CD4-positive, CD25-positive, alpha-beta regulatory T cell (primary cell): ENCODE measurements at regions not wholly inside any gene's neighbourhood (a gene's known extent, or its start where the extent isn't known, plus 50 kb on each side); places are given as distances from the start of the nearest gene placed in this dataset.

Experiments
- ATAC-seq, 2 donors: fragments of 150-1000 bp; cut with Tn5 transposase; one replicate each; pipeline ENCODE4 v1.10.0; 2021; ENCODE audit warnings: low read depth in 2 of 2, moderate number of reproducible peaks in 2 of 2, moderate library complexity in 1 of 2
- DNase-seq, 3 donors: peaks; one replicate each; pipeline versions ENCODE4 v3.0.0 to v3.0.0-alpha.2; 2012 to 2022; ENCODE audit warnings: mixed read lengths in 1 of 3
- H3K27ac ChIP-seq: one replicate; pipeline ENCODE4 v1.7.0; 2013; ENCODE audit warnings: mild to moderate bottlenecking, low read length; ENCODE audit not compliant: insufficient read depth, poor library complexity, severe bottlenecking
- H3K27me3 ChIP-seq: one replicate; pipeline ENCODE4 v1.7.0; 2013; ENCODE audit warnings: low read length; ENCODE audit not compliant: control insufficient read depth, insufficient read depth
- H3K36me3 ChIP-seq: one replicate; pipeline ENCODE4 v1.7.0; 2013; ENCODE audit warnings: mild to moderate bottlenecking, low read length, moderate library complexity; ENCODE audit not compliant: control insufficient read depth, insufficient read depth
- H3K4me1 ChIP-seq: 2 replicates; pipeline ENCODE4 v1.7.0; 2013; ENCODE audit warnings: mild to moderate bottlenecking, low read length; ENCODE audit not compliant: insufficient read depth, control insufficient read depth, poor library complexity, severe bottlenecking
- H3K4me3 ChIP-seq: one replicate; pipeline ENCODE4 v1.7.0; 2013; ENCODE audit warnings: low read depth, mild to moderate bottlenecking, low read length, moderate library complexity
- H3K9me3 ChIP-seq, 2 experiments: 1 replicate in 1 of 2; 2 replicates in 1 of 2; pipeline ENCODE4 v1.7.0; 2013; ENCODE audit warnings: low read length in 2 of 2, mild to moderate bottlenecking in 1 of 2, moderate library complexity in 1 of 2; ENCODE audit not compliant: control insufficient read depth in 2 of 2
- H3K27ac Mint-ChIP-seq, 3 donors: one replicate each; pipeline ENCODE4 v1.8.0; 2020 to 2022; ENCODE audit warnings: mild to moderate bottlenecking in 3 of 3, mixed read lengths in 3 of 3, moderate library complexity in 2 of 3
- H3K27me3 Mint-ChIP-seq: one replicate; pipeline ENCODE4 v1.8.0; 2022; ENCODE audit warnings: mild to moderate bottlenecking, mixed read lengths
- H3K36me3 Mint-ChIP-seq: one replicate; pipeline ENCODE4 v1.8.0; 2020; ENCODE audit warnings: mixed read lengths
- H3K4me1 Mint-ChIP-seq, 4 donors: one replicate each; pipeline ENCODE4 v1.8.0; 2020 to 2022; ENCODE audit warnings: mixed read lengths in 4 of 4, mild to moderate bottlenecking in 1 of 4
- H3K4me3 Mint-ChIP-seq, 4 donors: one replicate each; pipeline ENCODE4 v1.8.0; 2020 to 2022; ENCODE audit warnings: mild to moderate bottlenecking in 4 of 4, mixed read lengths in 4 of 4, moderate library complexity in 3 of 4
- H3K9me3 Mint-ChIP-seq, 7 donors: one replicate each; pipeline ENCODE4 v1.8.0; 2020 to 2022; ENCODE audit warnings: mixed read lengths in 7 of 7, mild to moderate bottlenecking in 3 of 7, moderate library complexity in 2 of 7

GRCh38 chr9:81814401-81814793 is 113.8 kb upstream of the SPATA31D4 start:
- Mint-ChIP-seq H3K27ac (no peak overlapping the region), H3K36me3 (no peaks in the 10 kb centered on the region), H3K27me3 (peaks cover 4% of the 10 kb centered on the region), H3K9me3 (peaks cover 0 to 6% (median 2%) of the 10 kb centered on the region in 7 donors), H3K4me3 (no peak overlapping the region), H3K4me1 (peaks cover 0 to 4% (median 1%) of the 10 kb centered on the region in 4 donors)
- Histone ChIP-seq H3K27me3 (no peaks in the 10 kb centered on the region), H3K9me3 (no peaks in the 10 kb centered on the region), H3K4me1 (no peaks in the 10 kb centered on the region), H3K4me3 (no peak overlapping the region), H3K27ac (no peak overlapping the region), H3K36me3 (no peaks in the 10 kb centered on the region)
- DNase-seq = no peak
- ATAC-seq = no peak

- Histone ChIP-seq H3K36me3 (no peaks in the 10 kb centered on the region), H3K9me3 (no peaks in the 10 kb centered on the region), H3K27ac (no peak overlapping the region), H3K4me3 (no peak overlapping the region), H3K4me1 (no peaks in the 10 kb centered on the region), H3K27me3 (no peaks in the 10 kb centered on the region)
- ATAC-seq = no peak
- H3K9me3 Mint-ChIP-seq = peaks cover 0 to 6% (median 2%) of the 10 kb centered on the region in 7 donors
- H3K27me3 Mint-ChIP-seq = peaks cover 4% of the 10 kb centered on the region
- H3K4me1 Mint-ChIP-seq = peaks cover 0 to 4% (median 1%) of the 10 kb centered on the region in 4 donors
- H3K4me3 Mint-ChIP-seq = no peak overlapping the region
- H3K36me3 Mint-ChIP-seq = no peaks in the 10 kb centered on the region
- H3K27ac Mint-ChIP-seq = no peak overlapping the region
- no peak for DNase-seq
Observed at GRCh38 chr9:81814794-81815464, 113.3 kb upstream of the SPATA31D4 start.

GRCh38 chr9:81815781-81816180 is 112.4 kb upstream of the SPATA31D4 start:
- Histone ChIP-seq H3K4me1 (no peaks in the 10 kb centered on the region), H3K4me3 (no peak overlapping the region), H3K27ac (no peak overlapping the region), H3K27me3 (no peaks in the 10 kb centered on the region), H3K9me3 (no peaks in the 10 kb centered on the region), H3K36me3 (no peaks in the 10 kb centered on the region)
- Mint-ChIP-seq H3K4me1 (peaks cover 0 to 4% (median 1%) of the 10 kb centered on the region in 4 donors), H3K9me3 (peaks cover 0 to 6% (median 2%) of the 10 kb centered on the region in 7 donors), H3K36me3 (no peaks in the 10 kb centered on the region), H3K4me3 (no peak overlapping the region), H3K27me3 (peaks cover 4% of the 10 kb centered on the region), H3K27ac (no peak overlapping the region)
- DNase-seq (no peak), ATAC-seq (no peak)

- H3K27me3 ChIP-seq = no peaks in the 10 kb centered on the region
- Mint-ChIP-seq H3K4me1 (peaks cover 0 to 4% (median 1%) of the 10 kb centered on the region in 4 donors), H3K9me3 (peaks cover 0 to 3% (median 2%) of the 10 kb centered on the region in 7 donors), H3K27ac (no peak overlapping the region), H3K4me3 (no peak overlapping the region), H3K36me3 (no peaks in the 10 kb centered on the region), H3K27me3 (no peaks in the 10 kb centered on the region)
- H3K4me1 ChIP-seq = no peaks in the 10 kb centered on the region
- no peaks in the 10 kb centered on the region for H3K36me3 ChIP-seq
- no peak overlapping the region for H3K27ac ChIP-seq
- no peaks in the 10 kb centered on the region for H3K9me3 ChIP-seq
- no peak for ATAC-seq
- no peak for DNase-seq
- no peak overlapping the region for H3K4me3 ChIP-seq
Observed at GRCh38 chr9:81819155-81819554, 109.1 kb upstream of the SPATA31D4 start.

GRCh38 chr9:81819859-81820546 is 108.2 kb upstream of the SPATA31D4 start:
- H3K27ac ChIP-seq = no peak overlapping the region
- H3K27me3 Mint-ChIP-seq = no peaks in the 10 kb centered on the region
- H3K9me3 Mint-ChIP-seq = peaks cover 0 to 3% (median 2%) of the 10 kb centered on the region in 7 donors
- ATAC-seq = no peak
- H3K4me3 ChIP-seq = no peak overlapping the region
- H3K27ac Mint-ChIP-seq = no peak overlapping the region
- no peak overlapping the region for H3K4me3 Mint-ChIP-seq
- H3K4me1 ChIP-seq = no peaks in the 10 kb centered on the region
- H3K4me1 Mint-ChIP-seq = peaks cover 0 to 2% (median under 1%) of the 10 kb centered on the region in 4 donors
- H3K27me3 ChIP-seq = no peaks in the 10 kb centered on the region
- H3K36me3 ChIP-seq = no peaks in the 10 kb centered on the region
- H3K36me3 Mint-ChIP-seq = no peaks in the 10 kb centered on the region
- no peaks in the 10 kb centered on the region for H3K9me3 ChIP-seq
- no peak for DNase-seq

GRCh38 chr9:81822301-81822865 is 105.8 kb upstream of the SPATA31D4 start:
- H3K36me3 Mint-ChIP-seq = no peaks in the 10 kb centered on the region
- H3K27me3 Mint-ChIP-seq = no peaks in the 10 kb centered on the region
- ATAC-seq (no peak), DNase-seq (no peak)
- no peak overlapping the region for H3K4me3 Mint-ChIP-seq
- Histone ChIP-seq H3K9me3 (no peaks in the 10 kb centered on the region), H3K27me3 (no peaks in the 10 kb centered on the region), H3K4me1 (no peaks in the 10 kb centered on the region), H3K27ac (no peak overlapping the region), H3K36me3 (no peaks in the 10 kb centered on the region), H3K4me3 (no peak overlapping the region)
- no peaks in the 10 kb centered on the region for H3K4me1 Mint-ChIP-seq
- H3K27ac Mint-ChIP-seq = no peak overlapping the region
- peaks cover 0 to 2% (median 0%) of the 10 kb centered on the region in 7 donors for H3K9me3 Mint-ChIP-seq

- Histone ChIP-seq H3K9me3 (no peaks in the 10 kb centered on the region), H3K4me3 (no peak overlapping the region), H3K36me3 (no peaks in the 10 kb centered on the region), H3K4me1 (no peaks in the 10 kb centered on the region), H3K27me3 (no peaks in the 10 kb centered on the region), H3K27ac (no peak overlapping the region)
- peaks cover 0 to 2% (median 0%) of the 10 kb centered on the region in 7 donors for H3K9me3 Mint-ChIP-seq
- H3K27ac Mint-ChIP-seq = no peak overlapping the region
- no peaks in the 10 kb centered on the region for H3K4me1 Mint-ChIP-seq
- no peak for DNase-seq
- H3K27me3 Mint-ChIP-seq = no peaks in the 10 kb centered on the region
- H3K36me3 Mint-ChIP-seq = no peaks in the 10 kb centered on the region
- ATAC-seq = no peak
- no peak overlapping the region for H3K4me3 Mint-ChIP-seq
Observed at GRCh38 chr9:81822967-81823366, 105.3 kb upstream of the SPATA31D4 start.
